Sigmoid colon (tissue), 6 donors: ENCODE measurements at regions not wholly inside any gene's neighbourhood (a gene's known extent, or its start where the extent isn't known, plus 50 kb on each side); places are given as distances from the start of the nearest gene placed in this dataset.

Experiments
- DNase-seq: peaks from one replicate; pipeline ENCODE4 v3.0.0-alpha.2; 2019
- H3K27ac ChIP-seq, 4 donors: fragments of 200-600 bp; sonication (generic); one replicate each; pipeline ENCODE4 v1.5.1; 2016 to 2019; ENCODE audit warnings: mild to moderate bottlenecking in 1 of 4
- H3K27me3 ChIP-seq, 3 donors: fragments of 200-600 bp; sonication (generic); one replicate each; pipeline ENCODE4 v1.5.1; 2019; ENCODE audit warnings: mild to moderate bottlenecking in 1 of 3
- H3K36me3 ChIP-seq, 4 donors: fragments of 200-600 bp; sonication (generic); one replicate each; pipeline ENCODE4 v1.5.1; 2016 to 2019
- H3K4me1 ChIP-seq, 4 donors: fragments of 200-600 bp; sonication (generic); one replicate each; pipeline ENCODE4 v1.5.1; 2017 to 2019
- H3K4me3 ChIP-seq, 4 donors: fragments of 200-600 bp; sonication (generic); one replicate each; pipeline ENCODE4 v1.5.1; 2017 to 2019; ENCODE audit warnings: mild to moderate bottlenecking in 2 of 4, moderate library complexity in 1 of 4
- H3K9me3 ChIP-seq, 4 donors: fragments of 200-600 bp in 3 of 4; sonication (generic) in 3 of 4; one replicate each; pipeline versions ENCODE4 v1.5.1 to v1.6.1; 2013 to 2019
- EP300 ChIP-seq, 4 donors: sonication (generic); formaldehyde crosslinking; IDR thresholded peaks; one replicate each; pipeline ENCODE4 v1.6.1; 2017; ENCODE audit warnings: antibody characterized with exemption in 4 of 4
- POLR2A ChIP-seq, 2 donors: fragments of 450-650 bp; IDR thresholded peaks; one replicate each; pipeline ENCODE4 v1.6.1; 2016; ENCODE audit warnings: antibody characterized with exemption in 2 of 2, mild to moderate bottlenecking in 2 of 2, moderate library complexity in 2 of 2
- POLR2AphosphoS5 ChIP-seq, 4 donors: sonication (generic); formaldehyde crosslinking; IDR thresholded peaks; one replicate each; pipeline ENCODE4 v1.6.1; 2017; ENCODE audit warnings: antibody characterized with exemption in 4 of 4
- WGBS, 2 donors: extraction: QIAGEN DNeasy Blood & Tissue Kit; methylation state at CpG; one replicate each; pipeline ENCODE4 v1.1.7; 2013; 5-methylcytosine and 5-hydroxymethylcytosine counted together
- intact Hi-C: fragments of 100-400 bp; cut with DNase I; formaldehyde crosslinking; loops from one replicate; pipeline ENCODE4 v1.15.1; 2023
- TF ChIP-seq, protein P1 (sequence below), 4 experiments: fragments of 450-650 bp in 3 of 4; fragments of 200-600 bp in 1 of 4; IDR thresholded peaks; one replicate each; pipeline ENCODE4 v1.5.1; 2016 to 2019; ENCODE audit warnings: antibody characterized with exemption in 4 of 4, mild to moderate bottlenecking in 3 of 4, moderate library complexity in 2 of 4
- donor health status: healthy with polysubstance abuse.
- donor health status: healthy.

DNA sequence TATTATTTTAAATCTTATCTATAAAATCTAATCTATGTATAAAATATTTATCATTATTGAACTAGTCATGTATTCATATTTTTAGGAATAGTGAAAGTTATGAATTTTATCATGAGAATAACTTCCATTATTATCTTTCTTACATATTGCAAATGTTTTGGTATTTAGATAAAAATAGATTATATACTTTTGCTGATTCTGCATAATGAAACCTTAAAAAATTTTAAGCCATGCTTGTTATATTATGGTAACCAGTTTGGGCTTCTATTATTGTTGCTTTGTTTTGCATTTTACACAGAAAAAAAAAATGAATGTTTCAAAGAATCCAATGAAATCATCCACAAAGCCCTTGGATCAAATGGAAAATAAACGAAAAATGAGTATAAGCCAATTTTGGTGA is 772.5 kb downstream of the NR2F1-AS1 start:
- Histone ChIP-seq H3K27ac (no peak overlapping the region), H3K4me3 (no peak overlapping the region), H3K4me1 (no peaks in the 10 kb centered on the region), H3K36me3 (no peaks in the 10 kb centered on the region), H3K9me3 (no peaks in the 10 kb centered on the region), H3K27me3 (no peaks in the 10 kb centered on the region)
- no peak for DNase-seq
- TF ChIP-seq POLR2A (IDR thresholded peaks at IDR 0.05), result no peak
- no peak for TF ChIP-seq POLR2AphosphoS5 (IDR thresholded peaks at IDR 0.05)
- TF ChIP-seq, protein P1, sequence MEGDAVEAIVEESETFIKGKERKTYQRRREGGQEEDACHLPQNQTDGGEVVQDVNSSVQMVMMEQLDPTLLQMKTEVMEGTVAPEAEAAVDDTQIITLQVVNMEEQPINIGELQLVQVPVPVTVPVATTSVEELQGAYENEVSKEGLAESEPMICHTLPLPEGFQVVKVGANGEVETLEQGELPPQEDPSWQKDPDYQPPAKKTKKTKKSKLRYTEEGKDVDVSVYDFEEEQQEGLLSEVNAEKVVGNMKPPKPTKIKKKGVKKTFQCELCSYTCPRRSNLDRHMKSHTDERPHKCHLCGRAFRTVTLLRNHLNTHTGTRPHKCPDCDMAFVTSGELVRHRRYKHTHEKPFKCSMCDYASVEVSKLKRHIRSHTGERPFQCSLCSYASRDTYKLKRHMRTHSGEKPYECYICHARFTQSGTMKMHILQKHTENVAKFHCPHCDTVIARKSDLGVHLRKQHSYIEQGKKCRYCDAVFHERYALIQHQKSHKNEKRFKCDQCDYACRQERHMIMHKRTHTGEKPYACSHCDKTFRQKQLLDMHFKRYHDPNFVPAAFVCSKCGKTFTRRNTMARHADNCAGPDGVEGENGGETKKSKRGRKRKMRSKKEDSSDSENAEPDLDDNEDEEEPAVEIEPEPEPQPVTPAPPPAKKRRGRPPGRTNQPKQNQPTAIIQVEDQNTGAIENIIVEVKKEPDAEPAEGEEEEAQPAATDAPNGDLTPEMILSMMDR (IDR thresholded peaks at IDR 0.05), result no peak
- no peak for TF ChIP-seq EP300 (IDR thresholded peaks at IDR 0.05)
- intact Hi-C loops, result no loop called here
- 70 to 80% methylated on average over 1 of the region's 1 CpG for WGBS, 2 donors

DNA sequence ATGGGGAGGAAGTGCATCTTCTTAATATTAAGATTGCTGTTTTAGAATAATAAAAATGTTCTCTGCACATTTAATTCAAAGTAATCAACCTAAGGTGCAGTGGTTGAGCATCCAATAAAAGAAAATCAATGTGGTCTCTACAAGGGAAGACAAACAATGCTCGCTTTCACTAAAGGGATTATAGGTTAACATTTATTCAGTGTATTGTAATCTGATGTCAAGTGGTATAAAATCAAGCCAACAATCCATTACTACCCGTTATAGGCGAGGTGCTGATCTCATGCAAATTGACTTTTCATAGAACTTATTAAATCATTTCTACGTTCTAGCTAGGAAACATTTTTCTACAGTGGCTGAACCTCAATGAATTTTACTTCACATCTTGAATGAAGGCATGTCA is 773.9 kb downstream of the NR2F1-AS1 start:
- Histone ChIP-seq H3K27ac (no peak overlapping the region), H3K27me3 (no peaks in the 10 kb centered on the region), H3K4me1 (peaks cover 0 to 5% (median 0%) of the 10 kb centered on the region in 4 donors), H3K4me3 (no peak overlapping the region), H3K36me3 (no peaks in the 10 kb centered on the region), H3K9me3 (no peaks in the 10 kb centered on the region)
- WGBS, 2 donors, result 60 to 83% methylated on average over 4 of the region's 4 CpGs
- TF ChIP-seq, protein P1 (IDR thresholded peaks at IDR 0.05), result no peak
- no peak for TF ChIP-seq EP300 (IDR thresholded peaks at IDR 0.05)
- TF ChIP-seq POLR2A (IDR thresholded peaks at IDR 0.05), result no peak
- no peak for TF ChIP-seq POLR2AphosphoS5 (IDR thresholded peaks at IDR 0.05)
- intact Hi-C loops, result no loop called here
- DNase-seq, result no peak

DNA sequence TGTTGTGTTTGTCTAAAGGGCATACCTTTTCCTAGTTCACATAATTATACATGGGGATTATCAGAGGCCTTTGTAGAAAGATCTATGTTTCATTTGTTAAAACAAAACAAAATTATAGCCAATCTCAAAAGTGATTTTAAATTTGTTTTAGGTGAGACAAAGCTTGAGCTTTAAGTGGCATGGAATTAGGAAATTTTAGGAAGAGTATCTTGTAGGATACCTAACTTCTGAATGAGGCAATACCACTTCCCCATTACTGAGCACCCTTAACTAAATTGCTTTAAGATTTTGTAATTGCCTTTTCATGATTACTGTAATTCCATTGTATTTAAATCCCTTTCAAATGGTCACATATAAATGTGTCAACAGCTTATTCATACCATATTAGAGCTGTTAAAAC is 775.6 kb downstream of the NR2F1-AS1 start:
- Histone ChIP-seq H3K9me3 (no peaks in the 10 kb centered on the region), H3K4me1 (peaks cover 0 to 20% (median 0%) of the 10 kb centered on the region in 4 donors), H3K27ac (no peak overlapping the region), H3K4me3 (no peak overlapping the region), H3K27me3 (no peaks in the 10 kb centered on the region), H3K36me3 (no peaks in the 10 kb centered on the region)
- no peak for TF ChIP-seq POLR2A (IDR thresholded peaks at IDR 0.05)
- TF ChIP-seq, protein P1 (IDR thresholded peaks at IDR 0.05), result no peak
- TF ChIP-seq POLR2AphosphoS5 (IDR thresholded peaks at IDR 0.05), result no peak
- no peak for TF ChIP-seq EP300 (IDR thresholded peaks at IDR 0.05)
- DNase-seq, result no peak
- intact Hi-C loops, result no loop called here

DNA sequence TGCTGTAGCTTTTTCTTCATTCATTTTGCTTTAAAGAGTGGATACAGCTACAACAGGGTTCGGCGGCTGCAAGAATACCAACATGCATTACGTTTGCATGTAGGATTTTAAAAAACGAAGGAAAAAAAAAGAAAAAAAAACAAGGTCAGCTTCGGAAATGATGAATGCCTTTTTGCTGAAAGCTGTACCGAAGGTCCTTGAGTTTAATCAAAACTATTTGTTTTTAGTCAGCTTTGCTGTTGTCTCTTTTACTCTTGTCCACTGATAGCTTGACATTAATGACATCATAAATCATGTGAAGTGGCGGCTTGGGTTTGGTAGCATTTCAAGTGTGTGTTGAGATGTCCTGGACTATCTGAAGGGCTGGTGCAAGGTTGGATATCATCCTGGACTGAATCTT is 779.1 kb downstream of the NR2F1-AS1 start:
- no peak overlapping the region for H3K27ac ChIP-seq
- intact Hi-C loops, result no loop called here
- no peaks in the 10 kb centered on the region for H3K27me3 ChIP-seq
- DNase-seq, result no peak
- 14 to 44% methylated on average over 7 of the region's 7 CpGs for WGBS, 2 donors
- TF ChIP-seq POLR2A (IDR thresholded peaks at IDR 0.05) (no peak), EP300 (IDR thresholded peaks at IDR 0.05) (no peak), POLR2AphosphoS5 (IDR thresholded peaks at IDR 0.05) (no peak)
- TF ChIP-seq, protein P1 (IDR thresholded peaks at IDR 0.05), result no peak
- peaks cover 0 to 24% (median 0%) of the 10 kb centered on the region in 4 donors for H3K4me1 ChIP-seq
- H3K36me3 ChIP-seq, result no peaks in the 10 kb centered on the region
- no peaks in the 10 kb centered on the region for H3K9me3 ChIP-seq
- no peak overlapping the region for H3K4me3 ChIP-seq

GRCh38 chr5:92800365-92800764 is 780.7 kb downstream of the NR2F1-AS1 start:
- no peak for TF ChIP-seq POLR2AphosphoS5 (IDR thresholded peaks at IDR 0.05)
- TF ChIP-seq, protein P1 (IDR thresholded peaks at IDR 0.05), result no peak
- no peak for TF ChIP-seq EP300 (IDR thresholded peaks at IDR 0.05)
- TF ChIP-seq POLR2A (IDR thresholded peaks at IDR 0.05), result no peak

More at GRCh38 chr5:92800365-92800764, 780.7 kb downstream of the NR2F1-AS1 start:
- Histone ChIP-seq H3K27ac (no peak overlapping the region), H3K4me3 (no peak overlapping the region), H3K9me3 (peaks cover 0 to 3% (median 0%) of the 10 kb centered on the region in 4 donors), H3K27me3 (no peaks in the 10 kb centered on the region), H3K36me3 (no peaks in the 10 kb centered on the region), H3K4me1 (peaks cover 0 to 24% (median 0%) of the 10 kb centered on the region in 4 donors)
- intact Hi-C loops, result no loop called here
- DNase-seq, result no peak
